GF-D8 (cell line): ENCODE measurements at regions not wholly inside any gene's neighbourhood (a gene's known extent, or its start where the extent isn't known, plus 50 kb on each side); places are given as distances from the start of the nearest gene placed in this dataset.
"Not testable (repeated sequence)": the region's sequence is repeated elsewhere in the genome, so short reads cannot be mapped to it uniquely, and the experiment has no call there.

ENCODE experiments used
- DNase-seq: peaks from one replicate; lab custom pipeline; 2025; lab: John Stamatoyannopoulos, UW

DNA sequence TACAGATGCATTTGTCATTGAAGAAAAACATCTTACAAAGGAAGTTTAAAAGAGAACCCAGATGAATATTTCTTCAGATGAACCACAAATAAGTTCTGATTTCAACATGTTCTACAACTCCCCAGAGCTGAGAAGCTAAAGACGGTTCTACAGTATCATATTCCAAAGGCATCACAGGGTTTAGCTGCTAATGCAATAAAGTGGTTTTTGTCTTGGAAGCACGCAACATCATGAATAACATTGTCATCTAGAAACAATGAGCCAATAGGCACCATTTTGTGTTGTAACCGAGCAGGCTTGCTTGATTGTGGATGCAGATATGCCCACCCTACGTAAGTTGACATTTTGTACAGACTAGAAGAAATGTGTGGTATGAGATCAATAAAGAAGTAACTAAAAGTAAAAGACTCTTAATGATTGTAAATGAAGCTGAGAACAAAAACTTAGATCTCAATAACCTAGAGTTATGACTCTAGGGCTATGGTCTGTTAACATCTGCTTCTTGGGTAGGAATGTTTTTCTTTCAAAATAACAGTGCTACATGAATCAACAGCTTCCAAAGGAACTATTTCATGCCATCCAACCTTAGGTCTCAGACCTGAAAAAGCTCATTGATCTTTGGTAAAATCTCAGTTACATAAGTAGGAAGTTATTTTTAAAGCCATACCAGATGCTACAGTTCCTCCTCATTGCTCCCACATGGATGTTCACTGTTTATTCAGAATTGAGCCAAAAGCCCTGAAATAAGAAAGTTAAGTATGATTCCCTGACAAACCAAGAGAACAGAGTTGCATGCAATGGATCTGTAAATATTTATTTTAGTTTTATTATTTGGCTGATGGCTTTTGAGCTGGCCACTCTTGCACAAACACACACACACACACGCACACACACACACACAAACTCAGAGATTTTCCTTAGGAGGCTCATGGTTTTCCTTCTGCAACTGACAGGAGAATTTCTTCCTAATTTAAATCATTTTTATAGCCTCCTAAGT lies 118.7 kb upstream of the SLCO6A1 start:
- no peak for DNase-seq

DNA sequence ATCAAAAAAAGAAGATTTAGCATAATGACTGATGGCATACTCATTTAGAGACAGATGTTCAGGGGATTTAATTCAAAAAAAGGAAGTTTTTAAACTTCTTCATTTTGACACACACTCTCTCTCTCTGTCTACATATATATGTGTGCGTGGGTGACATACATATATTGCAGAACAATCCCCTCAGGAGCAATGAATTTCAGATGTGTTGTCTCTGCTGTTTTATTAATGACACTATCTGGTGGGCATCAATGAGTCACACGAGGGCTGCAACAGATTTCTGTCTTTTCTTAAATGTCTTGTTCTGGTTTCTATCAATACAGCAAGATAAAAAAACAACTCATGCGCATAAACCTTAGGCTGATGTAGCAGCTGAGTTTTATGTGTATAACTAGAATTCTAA lies 123.5 kb upstream of the SLCO6A1 start:
- DNase-seq, result no peak

GRCh38 chr5:102623329-102624065 lies 124.7 kb upstream of the SLCO6A1 start:
- no peak for DNase-seq

GRCh38 chr5:102624405-102624804 lies 125.6 kb upstream of the SLCO6A1 start:
- DNase-seq, result no peak

- DNase-seq, result no peak
Observed at GRCh38 chr5:102625468-102625867, 126.7 kb upstream of the SLCO6A1 start.

DNA sequence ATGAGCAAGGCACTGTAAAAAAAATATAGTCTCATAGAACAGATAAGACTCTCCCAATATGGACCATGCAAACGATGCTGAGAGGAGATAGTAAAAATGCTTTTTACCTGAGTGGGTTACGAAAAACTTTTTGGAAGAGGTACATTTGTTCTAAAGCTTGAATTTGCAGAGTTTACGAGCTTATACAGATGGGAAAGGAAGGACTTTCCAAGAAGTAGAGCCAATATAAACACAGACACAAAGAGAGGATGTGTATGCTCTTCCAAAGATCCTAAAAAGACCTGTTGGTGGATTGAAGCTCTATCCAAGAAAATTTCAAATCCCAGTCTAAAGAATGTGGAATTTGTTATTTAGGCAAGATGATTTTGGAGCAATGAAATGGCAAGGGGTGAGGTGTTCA lies 127.1 kb upstream of the SLCO6A1 start:
- DNase-seq, result no peak

- DNase-seq, result no peak
Observed at GRCh38 chr5:102627315-102627714, 127.8 kb upstream of the PAM start.

- DNase-seq, result no peak
Observed at GRCh38 chr5:102628441-102629175, 126.5 kb upstream of the PAM start.

DNA sequence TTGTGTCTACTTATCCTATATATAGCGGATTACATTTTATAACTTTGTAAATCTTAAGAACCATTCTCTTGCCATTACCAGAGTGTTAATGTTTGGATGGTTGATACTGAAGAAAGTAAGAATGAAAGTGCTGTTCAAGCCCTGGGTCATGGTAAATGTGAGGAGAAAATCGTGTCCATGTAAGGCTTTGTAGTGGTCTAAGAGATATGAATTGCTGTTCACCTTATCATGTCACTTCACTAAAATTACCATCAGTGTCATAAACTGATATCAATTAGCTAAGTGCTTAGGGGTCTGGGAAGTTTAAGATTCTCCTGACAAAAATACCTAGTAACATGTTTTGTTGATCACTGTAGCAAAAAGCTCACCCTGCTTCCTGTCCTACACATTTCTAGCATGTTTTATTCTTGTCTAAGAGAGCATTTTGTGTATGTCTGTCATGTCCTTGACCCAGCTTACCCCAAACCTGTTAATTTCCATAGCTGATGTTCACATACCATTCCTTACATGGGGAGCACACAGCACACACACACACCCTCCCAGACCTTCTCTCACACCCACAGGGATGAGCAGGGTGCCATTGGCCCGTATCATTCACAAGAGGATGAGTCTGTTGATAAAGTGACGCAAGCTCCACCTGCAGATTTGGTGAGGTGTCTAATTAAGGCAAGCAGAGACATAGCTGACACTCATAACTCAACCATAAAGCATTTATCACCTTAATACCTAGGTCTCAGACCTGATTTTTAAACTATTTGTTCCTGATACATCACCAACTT lies 125.1 kb upstream of the PAM start:
- DNase-seq, result no peak

DNA sequence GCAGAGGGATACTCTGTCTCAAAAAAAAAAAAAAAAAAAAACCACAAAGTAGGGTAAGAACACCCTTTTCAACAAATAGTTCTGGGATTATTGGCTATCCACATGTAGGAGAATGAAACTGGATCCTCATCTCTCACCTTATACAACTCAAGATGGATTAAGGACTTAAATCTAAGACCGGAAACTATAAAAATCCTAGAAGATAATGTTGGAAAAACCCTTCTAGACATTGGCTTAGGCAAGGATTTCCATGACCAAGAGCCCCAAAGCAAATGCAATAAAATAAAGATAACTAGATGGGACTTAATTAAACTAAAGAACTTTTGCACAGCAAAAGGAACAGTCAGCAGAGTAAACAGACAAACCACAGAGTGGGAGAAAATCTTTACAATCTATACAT lies 119.7 kb upstream of the PAM start:
- DNase-seq, result not testable (repeated sequence)

GRCh38 chr5:102638316-102638715 lies 116.8 kb upstream of the PAM start:
- DNase-seq, result no peak

DNA sequence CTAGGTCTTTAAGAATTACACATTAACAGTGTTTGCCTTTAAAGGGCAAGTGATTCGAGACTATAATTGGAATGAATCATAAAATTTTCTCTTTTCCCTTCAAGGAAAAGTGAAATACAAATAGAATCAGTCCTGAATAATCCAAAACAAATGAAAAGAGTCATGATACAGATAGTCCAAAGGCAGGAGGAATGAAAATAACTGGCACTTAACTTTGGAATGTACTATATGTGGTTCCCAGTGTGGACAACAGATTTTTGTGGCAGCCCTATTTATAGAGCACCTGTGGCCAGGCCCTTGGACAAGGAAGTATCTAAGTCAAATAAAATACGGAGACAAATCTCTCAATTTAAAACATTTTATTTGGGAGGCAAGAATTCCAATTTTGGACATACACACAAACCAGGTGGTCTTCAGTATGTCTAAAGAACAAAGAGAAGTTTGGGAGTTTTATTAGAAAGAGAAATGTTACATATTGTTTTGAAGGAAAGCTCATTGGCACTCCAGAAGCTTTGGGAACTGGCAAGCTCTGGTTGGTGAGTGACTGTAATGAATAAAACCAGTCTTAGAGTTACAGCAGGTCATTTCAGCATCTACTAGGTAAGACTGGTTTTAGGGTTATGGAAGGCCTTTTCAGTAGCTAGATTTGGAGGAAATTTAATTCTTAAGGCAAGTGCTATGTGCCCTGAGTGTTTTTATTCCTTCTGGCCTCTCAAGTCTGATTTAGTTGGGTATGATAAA lies 116.0 kb upstream of the PAM start:
- DNase-seq, result no peak

GRCh38 chr5:102649731-102650130 lies 105.4 kb upstream of the PAM start:
- DNase-seq, result no peak

GRCh38 chr5:102651466-102651865 lies 103.6 kb upstream of the PAM start:
- no peak for DNase-seq

- DNase-seq, result no peak
Observed at GRCh38 chr5:102654559-102655349, 100.4 kb upstream of the PAM start.

DNA sequence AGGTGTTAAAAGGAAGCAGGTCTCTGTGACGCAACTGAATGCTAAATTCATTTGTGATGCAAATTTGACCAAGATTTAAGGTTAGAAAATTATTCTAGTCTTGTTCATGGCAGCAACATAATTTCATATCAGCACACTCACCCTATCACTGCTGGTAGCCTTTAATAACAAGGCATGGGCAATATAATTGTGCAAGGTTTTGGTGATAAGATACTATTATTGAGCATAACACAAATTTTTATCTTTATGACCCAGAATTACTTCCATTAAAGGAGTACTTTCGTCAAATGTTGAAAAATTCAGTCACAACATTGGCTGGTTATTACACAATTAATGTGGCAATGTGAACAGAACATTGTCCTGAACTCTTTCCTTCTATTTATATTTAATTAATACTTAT lies 96.0 kb upstream of the PAM start:
- DNase-seq, result no peak

- DNase-seq, result no peak
Observed at GRCh38 chr5:102660111-102660510, 95.0 kb upstream of the PAM start.

DNA sequence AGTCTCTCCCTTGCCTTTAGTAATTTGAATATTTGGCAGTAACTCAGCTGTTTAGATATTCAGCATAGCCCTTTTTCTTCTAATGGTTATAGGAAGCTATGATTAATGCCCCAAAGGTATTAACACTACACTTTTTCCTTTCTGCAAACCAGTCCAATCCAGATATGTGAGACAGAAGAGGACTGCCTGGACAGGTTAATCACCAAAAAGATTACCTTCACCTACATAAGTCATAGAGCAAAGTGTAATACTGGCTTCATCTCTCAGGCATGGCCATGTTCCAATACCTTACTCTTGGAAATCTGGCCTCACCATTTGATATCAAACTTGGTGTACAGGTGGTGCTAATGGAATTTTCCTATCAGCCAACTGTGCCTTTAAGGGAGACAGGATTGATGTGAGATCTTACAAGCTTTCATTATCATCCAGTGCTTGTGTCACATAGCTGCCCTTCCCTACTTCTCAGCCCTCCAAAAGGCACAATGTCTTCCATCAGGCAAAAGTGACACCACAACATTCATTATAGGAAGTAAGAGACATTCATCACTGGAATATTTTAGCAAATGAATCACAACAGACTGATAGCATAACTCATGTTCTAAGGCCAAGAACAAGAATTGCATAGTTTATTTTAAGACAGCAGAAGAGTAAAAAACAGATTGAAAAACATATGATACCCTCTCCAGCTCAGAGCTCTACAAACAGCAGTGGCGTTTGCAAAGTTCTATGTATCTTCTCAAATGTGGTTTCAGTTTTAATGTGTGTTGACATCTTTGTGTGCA lies 91.2 kb upstream of the PAM start:
- DNase-seq, result no peak

GRCh38 chr5:102664616-102665335 lies 90.3 kb upstream of the PAM start:
- no peak for DNase-seq
